ENCODE measurements at regions not wholly inside any gene's neighbourhood (a gene's known extent, or its start where the extent isn't known, plus 50 kb on each side); places are given as distances from the start of the nearest gene placed in this dataset.

GRCh38 chr12:38411426-38411825, 94.9 kb downstream of the ALG10B start:
- TF ChIP-seq, protein P1, sequence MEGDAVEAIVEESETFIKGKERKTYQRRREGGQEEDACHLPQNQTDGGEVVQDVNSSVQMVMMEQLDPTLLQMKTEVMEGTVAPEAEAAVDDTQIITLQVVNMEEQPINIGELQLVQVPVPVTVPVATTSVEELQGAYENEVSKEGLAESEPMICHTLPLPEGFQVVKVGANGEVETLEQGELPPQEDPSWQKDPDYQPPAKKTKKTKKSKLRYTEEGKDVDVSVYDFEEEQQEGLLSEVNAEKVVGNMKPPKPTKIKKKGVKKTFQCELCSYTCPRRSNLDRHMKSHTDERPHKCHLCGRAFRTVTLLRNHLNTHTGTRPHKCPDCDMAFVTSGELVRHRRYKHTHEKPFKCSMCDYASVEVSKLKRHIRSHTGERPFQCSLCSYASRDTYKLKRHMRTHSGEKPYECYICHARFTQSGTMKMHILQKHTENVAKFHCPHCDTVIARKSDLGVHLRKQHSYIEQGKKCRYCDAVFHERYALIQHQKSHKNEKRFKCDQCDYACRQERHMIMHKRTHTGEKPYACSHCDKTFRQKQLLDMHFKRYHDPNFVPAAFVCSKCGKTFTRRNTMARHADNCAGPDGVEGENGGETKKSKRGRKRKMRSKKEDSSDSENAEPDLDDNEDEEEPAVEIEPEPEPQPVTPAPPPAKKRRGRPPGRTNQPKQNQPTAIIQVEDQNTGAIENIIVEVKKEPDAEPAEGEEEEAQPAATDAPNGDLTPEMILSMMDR (conservative IDR thresholded peaks at IDR 0.05; ENCODE audit: low read depth in 2 of 2) = no peak
- TF ChIP-seq, protein P2, sequence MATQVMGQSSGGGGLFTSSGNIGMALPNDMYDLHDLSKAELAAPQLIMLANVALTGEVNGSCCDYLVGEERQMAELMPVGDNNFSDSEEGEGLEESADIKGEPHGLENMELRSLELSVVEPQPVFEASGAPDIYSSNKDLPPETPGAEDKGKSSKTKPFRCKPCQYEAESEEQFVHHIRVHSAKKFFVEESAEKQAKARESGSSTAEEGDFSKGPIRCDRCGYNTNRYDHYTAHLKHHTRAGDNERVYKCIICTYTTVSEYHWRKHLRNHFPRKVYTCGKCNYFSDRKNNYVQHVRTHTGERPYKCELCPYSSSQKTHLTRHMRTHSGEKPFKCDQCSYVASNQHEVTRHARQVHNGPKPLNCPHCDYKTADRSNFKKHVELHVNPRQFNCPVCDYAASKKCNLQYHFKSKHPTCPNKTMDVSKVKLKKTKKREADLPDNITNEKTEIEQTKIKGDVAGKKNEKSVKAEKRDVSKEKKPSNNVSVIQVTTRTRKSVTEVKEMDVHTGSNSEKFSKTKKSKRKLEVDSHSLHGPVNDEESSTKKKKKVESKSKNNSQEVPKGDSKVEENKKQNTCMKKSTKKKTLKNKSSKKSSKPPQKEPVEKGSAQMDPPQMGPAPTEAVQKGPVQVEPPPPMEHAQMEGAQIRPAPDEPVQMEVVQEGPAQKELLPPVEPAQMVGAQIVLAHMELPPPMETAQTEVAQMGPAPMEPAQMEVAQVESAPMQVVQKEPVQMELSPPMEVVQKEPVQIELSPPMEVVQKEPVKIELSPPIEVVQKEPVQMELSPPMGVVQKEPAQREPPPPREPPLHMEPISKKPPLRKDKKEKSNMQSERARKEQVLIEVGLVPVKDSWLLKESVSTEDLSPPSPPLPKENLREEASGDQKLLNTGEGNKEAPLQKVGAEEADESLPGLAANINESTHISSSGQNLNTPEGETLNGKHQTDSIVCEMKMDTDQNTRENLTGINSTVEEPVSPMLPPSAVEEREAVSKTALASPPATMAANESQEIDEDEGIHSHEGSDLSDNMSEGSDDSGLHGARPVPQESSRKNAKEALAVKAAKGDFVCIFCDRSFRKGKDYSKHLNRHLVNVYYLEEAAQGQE (IDR thresholded peaks at IDR 0.05; ENCODE audit: unreplicated experiment) = no peak
- TF ChIP-seq EZH2 (IDR thresholded peaks at IDR 0.05; ENCODE audit: low read depth, unreplicated experiment) (no peak), JUNB (IDR thresholded peaks at IDR 0.05; ENCODE audit: unreplicated experiment) (no peak), STAT1 (IDR thresholded peaks at IDR 0.05; ENCODE audit: unreplicated experiment) (no peak), EZH2phosphoT487 (IDR thresholded peaks at IDR 0.05; ENCODE audit: unreplicated experiment) (no peak), POLR2AphosphoS5 (IDR thresholded peaks at IDR 0.05; ENCODE audit: low read depth) (no peak), ZNF331 (CRISPR knock-in tag; IDR thresholded peaks at IDR 0.05; ENCODE audit: low read depth) (no peak)
- TF ChIP-seq, protein P3, sequence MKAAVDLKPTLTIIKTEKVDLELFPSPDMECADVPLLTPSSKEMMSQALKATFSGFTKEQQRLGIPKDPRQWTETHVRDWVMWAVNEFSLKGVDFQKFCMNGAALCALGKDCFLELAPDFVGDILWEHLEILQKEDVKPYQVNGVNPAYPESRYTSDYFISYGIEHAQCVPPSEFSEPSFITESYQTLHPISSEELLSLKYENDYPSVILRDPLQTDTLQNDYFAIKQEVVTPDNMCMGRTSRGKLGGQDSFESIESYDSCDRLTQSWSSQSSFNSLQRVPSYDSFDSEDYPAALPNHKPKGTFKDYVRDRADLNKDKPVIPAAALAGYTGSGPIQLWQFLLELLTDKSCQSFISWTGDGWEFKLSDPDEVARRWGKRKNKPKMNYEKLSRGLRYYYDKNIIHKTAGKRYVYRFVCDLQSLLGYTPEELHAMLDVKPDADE (IDR thresholded peaks at IDR 0.05) = no peak

Measured in GM23338 (cell line).